ENCODE measurements at regions not wholly inside any gene's neighbourhood (a gene's known extent, or its start where the extent isn't known, plus 50 kb on each side); places are given as distances from the start of the nearest gene placed in this dataset.
A peak's percentile ranks its signal among the peaks of the same experiment; 100 is the strongest.
"Not testable (repeated sequence)": the region's sequence is repeated elsewhere in the genome, so short reads cannot be mapped to it uniquely, and the experiment has no call there.

DNA sequence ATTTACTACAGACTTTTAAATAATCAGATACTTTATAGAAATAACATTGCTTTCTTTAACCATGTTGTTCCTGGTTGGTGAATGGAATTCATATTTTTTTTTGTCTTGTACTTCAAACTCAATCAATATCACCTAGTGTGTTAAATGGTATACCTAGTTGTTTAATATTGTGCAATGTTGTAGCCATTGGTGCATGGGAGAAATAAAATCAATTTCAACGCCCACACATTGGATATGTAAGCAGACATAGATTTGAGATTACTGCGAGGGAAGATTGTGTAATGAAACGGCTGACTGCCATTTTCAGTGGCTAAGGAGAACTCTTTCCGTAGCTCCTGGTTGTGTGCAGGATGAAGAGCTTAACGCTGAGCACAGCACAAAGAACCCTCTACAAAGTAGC is 626.1 kb downstream of the TMEM182 start:
- DNase-seq: no peak

- DNase-seq: no peak
Observed at GRCh38 chr2:103396152-103396551, 634.3 kb downstream of the TMEM182 start.

DNA sequence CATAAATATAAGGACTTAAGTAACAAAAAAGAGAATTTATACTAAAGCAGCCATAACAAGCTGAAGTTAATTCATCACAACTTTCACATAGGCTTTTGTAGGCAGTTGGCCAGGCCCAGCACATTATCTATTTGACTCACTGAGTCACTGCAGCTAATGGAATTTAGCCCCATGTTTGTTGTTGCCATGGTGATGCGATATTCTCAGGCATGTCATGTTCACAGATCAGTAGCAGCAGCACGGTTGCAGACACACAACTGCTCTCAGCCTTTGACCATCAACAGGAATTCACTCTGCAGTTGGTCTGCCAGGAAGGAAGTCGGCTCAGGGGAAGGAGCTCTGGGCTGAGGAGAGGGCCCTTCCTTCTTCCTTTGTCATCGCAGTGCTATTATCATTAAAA is 639.8 kb downstream of the TMEM182 start:
- DNase-seq: no peak

- no peak for DNase-seq
Observed at GRCh38 chr2:103402336-103402735, 640.5 kb downstream of the TMEM182 start.

DNA sequence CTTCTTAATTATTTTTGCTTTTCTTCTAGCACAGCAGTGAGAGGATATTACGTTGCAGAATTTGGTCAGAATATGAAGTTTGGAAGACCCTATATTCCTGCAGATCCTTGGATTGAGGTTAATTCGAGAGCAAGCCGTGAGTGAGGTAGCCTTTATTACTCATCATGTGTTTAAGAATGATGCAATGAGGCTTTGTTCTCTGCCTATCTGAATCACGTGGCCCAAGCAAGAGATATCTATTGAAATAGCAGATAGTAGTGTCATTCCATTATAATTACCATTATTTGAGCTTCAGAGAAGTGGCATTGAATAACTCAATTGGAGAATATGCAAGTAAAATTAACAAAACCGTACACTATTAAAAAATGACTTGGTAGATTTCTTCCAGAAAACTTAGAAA is 641.1 kb downstream of the TMEM182 start:
- no peak for DNase-seq

GRCh38 chr2:103403388-103403787 is 641.6 kb downstream of the TMEM182 start:
- not testable (repeated sequence) for DNase-seq

DNA sequence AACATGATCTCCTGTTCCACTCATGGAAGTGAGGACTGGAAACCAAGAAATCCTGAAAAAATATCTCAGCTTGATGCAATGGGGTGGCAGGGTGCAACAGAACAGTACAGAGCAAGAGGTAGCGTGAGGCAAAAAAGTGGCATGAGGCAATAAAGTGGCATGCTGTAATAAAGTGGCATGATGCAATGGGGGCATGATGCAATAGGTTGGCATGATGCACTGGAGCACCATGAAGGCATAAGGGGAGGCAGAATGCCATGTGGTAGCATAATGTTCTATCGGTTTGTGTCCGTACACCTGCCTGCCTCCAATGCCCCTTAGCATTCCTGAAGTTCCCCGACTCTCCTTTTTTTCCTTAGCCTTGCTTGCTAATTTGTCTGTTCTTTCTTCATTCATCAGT is 648.4 kb downstream of the TMEM182 start:
- no peak for DNase-seq

GRCh38 chr2:103419506-103419905 is 657.7 kb downstream of the TMEM182 start:
- DNase-seq: no peak

DNA sequence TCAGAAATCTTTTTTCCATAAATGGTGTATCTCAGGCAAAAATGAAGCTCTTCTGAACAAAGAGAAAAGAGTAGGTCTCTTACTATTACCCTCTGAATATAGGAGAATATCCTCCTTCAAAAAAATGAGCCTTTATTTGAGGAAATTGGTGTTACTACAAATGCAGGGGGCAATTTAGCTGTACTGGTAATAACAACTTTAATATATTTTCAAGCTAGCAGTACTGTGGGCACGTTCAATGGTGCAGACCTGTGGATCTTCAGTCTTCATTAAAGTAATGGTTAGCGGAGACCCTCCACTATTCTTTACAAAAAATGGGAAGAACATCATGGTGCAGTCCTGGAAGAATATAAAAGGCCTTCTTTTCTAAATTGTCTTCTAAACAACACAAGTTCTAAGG is 661.3 kb downstream of the TMEM182 start:
- DNase-seq: no peak

- no peak for DNase-seq
Observed at GRCh38 chr2:103427567-103427966, 665.7 kb downstream of the TMEM182 start.

DNA sequence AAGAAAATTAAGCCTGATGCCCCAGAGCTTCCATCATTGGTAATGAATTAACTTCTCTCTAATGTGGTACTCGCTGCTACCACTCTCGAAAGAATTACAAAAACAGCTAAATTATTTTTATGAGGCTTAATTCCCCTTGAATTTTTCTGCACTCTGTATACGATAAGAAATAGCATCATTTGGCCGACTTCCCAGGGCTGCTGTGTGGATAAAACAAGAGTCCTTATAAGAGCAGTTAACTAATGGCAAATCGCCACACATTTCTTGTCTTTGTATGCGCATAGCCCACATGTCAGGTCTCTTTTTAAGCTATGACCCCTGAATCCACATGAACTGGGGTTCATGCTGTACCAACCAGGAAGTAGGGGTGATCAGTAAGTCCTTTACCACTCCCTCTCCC is 668.4 kb downstream of the TMEM182 start:
- DNase-seq: no peak

DNA sequence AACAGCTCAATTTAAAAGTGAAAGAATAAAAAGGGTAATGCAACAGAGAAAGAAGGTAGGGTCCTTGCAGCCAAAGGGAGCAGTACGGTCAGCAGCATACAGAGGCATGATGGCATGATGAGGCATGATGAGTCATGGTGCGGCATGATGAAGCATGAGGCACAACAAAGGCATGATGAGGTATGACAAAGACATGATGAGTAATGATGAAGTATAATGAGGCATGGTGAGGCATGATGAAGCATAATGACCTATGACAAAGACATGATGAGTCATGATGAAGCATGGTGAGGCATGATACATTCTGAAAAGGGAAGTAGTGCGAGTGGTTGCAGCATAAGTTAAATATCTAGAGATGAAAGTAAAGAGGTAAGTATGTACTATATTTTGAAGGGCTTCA is 673.2 kb downstream of the TMEM182 start:
- no peak for DNase-seq

GRCh38 chr2:103437161-103437560 is 675.3 kb downstream of the TMEM182 start:
- no peak for DNase-seq

DNA sequence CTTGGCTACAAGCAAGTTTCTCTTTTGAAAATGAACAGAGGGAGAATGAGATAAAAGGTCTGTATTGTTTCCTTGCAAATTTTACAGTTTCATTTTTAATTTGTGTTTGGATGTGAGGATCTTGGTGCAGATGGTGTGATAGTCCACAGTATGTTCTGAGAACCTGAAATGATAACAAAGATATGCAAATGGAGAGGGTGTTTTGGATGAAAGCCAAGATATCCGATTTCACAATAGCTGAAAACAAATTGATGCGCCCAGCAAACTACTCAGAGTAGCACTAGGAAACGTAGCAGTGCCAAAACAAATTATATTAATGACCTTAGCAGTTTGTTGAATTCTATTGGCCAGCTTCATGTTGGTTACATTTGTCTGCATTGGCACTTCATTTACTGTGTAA is 683.5 kb downstream of the TMEM182 start:
- DNase-seq: no peak

- no peak for DNase-seq
Observed at GRCh38 chr2:103448495-103448894, 686.7 kb downstream of the TMEM182 start.

- no peak for DNase-seq
Observed at GRCh38 chr2:103451283-103451682, 689.5 kb downstream of the TMEM182 start.

DNA sequence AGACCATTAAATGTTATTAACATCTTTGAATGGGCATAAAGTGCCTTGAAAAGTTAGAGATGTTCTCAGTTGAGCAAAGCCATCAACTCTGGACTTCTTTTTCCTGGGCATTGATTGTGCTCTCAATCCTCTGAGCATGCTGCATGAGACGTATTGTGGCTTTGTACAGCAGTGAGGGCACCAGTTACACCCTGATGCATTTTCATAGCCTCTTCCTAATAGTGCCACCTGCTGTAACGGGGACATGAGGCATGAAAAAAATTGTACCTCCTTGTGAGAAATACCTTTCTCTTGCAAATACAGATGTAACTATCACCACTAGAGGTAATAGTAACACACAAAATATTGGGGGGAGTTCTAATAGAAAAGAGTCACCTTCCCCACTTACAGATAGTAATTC is 697.5 kb downstream of the TMEM182 start:
- DNase-seq: no peak

DNA sequence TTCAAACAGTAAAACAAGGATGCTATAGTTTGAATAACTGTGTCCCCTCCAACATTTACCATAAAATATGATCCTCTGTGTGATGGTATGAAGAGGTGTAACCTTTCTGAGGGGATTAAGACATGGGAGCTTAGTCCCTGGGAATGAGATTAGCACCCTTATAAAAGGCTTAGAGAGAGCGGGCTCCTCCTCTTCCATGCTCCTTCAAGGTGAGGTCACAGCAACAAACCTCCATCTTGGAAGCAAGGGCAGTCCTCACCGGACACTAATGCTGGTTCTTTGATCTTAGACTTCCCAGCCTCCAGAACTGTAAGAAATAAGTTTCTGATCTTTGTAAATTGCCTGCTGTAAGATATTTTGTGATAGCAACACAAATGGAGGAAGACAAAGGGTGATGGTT is 700.3 kb downstream of the TMEM182 start:
- no peak for DNase-seq

- DNase-seq: no peak
Observed at GRCh38 chr2:103462712-103463111, 700.9 kb downstream of the TMEM182 start.

- DNase-seq: no peak
Observed at GRCh38 chr2:103464831-103465230, 703.0 kb downstream of the TMEM182 start.

- no peak for DNase-seq
Observed at GRCh38 chr2:103469800-103470199, 708.0 kb downstream of the TMEM182 start.

GRCh38 chr2:103484906-103485305 is 723.1 kb downstream of the TMEM182 start:
- DNase-seq: peak in 4 of 14 donors; percentile 2 to 37 (median 12)

DNA sequence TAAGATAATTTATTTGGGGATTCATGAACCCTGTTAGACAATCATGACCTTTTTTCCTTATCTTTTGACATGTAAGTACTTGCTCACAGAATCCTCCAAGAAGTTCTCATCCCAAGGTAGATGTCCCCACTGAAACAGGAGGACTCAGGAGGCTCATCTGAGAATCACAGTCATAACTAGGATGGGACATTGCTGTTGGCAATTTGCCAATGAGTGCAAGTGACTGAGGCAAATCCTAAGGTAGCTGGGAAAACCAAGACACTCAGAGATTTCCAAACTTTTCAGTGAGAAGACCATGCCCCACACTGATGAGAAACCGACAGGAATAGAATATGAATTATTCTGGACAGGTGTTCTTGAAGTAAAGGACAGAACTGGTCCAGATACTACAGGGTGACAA is 735.0 kb downstream of the TMEM182 start:
- no peak for DNase-seq

GRCh38 chr2:103506812-103507211 is 745.0 kb downstream of the TMEM182 start:
- DNase-seq: no peak

DNA sequence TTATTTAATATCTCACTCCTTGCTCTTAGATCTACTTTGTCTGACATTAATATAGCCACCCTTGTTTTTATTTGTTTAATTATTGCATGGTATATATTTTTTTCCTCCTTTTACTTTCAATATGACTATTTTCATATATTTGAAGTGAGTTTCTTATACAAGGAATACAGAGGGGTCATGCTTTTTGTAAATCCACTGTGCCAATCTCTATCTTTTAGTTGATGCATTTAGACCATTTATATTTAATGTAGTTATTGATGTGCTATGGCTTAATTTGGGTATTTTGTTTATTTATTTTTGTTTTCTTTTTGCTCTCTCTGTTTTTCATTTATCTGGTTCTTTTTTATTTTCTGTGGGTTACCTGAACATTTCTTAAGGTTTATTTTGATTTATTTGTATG is 750.6 kb downstream of the TMEM182 start:
- DNase-seq: no peak

DNA sequence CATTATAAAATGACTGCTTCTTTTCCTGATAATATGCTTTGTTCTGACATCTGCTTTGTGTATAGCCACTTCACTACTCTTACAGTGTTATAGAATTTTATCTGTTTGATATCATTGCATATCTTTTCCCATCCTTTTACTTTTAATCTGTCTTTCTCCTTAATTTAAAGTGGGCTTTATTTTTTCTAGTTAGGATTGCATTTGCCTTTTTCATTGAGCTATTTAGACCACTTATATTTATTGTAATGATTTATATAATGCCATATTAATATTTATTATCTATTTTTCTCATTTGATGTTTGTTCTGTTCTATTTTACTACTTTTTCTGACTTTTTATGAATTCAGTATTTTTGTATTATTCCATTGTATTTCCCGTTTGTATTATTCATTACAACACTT is 758.7 kb downstream of the TMEM182 start:
- no peak for DNase-seq
